T-helper 1 cell (primary cell): ENCODE measurements at regions not wholly inside any gene's neighbourhood (a gene's known extent, or its start where the extent isn't known, plus 50 kb on each side); places are given as distances from the start of the nearest gene placed in this dataset.
A peak's percentile ranks its signal among the peaks of the same experiment; 100 is the strongest.
"Not testable (repeated sequence)": the region's sequence is repeated elsewhere in the genome, so short reads cannot be mapped to it uniquely, and the experiment has no call there.

Experiments used
- DNase-seq, 5 donors: peaks; one replicate each; pipeline ENCODE4 v3.0.0-alpha.2; 2012 to 2020

- no peak for DNase-seq
Observed at GRCh38 chr7:55304018-55304762, 60.9 kb upstream of the LANCL2 start.

GRCh38 chr7:55305135-55305534 lies 60.0 kb upstream of the LANCL2 start:
- DNase-seq = no peak

DNA sequence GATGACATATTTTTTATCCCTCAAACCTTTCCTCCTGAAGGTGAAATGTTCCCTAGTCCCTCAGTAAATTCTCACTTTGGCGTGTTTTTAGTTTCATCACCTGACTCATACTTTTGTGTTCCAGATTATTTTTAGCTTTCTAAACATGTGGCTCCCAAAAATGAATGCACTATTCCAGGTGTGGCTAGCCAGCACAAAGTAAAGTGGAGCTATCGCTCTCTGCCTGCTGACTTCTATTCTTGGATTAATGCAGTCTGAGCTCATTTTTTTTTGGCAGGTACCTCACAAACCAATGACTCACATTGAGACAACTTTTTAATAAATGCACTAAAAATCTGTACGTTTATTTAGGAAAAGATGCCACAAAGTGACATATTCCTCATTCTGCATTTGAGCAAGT lies 58.8 kb upstream of the LANCL2 start:
- DNase-seq = no peak

DNA sequence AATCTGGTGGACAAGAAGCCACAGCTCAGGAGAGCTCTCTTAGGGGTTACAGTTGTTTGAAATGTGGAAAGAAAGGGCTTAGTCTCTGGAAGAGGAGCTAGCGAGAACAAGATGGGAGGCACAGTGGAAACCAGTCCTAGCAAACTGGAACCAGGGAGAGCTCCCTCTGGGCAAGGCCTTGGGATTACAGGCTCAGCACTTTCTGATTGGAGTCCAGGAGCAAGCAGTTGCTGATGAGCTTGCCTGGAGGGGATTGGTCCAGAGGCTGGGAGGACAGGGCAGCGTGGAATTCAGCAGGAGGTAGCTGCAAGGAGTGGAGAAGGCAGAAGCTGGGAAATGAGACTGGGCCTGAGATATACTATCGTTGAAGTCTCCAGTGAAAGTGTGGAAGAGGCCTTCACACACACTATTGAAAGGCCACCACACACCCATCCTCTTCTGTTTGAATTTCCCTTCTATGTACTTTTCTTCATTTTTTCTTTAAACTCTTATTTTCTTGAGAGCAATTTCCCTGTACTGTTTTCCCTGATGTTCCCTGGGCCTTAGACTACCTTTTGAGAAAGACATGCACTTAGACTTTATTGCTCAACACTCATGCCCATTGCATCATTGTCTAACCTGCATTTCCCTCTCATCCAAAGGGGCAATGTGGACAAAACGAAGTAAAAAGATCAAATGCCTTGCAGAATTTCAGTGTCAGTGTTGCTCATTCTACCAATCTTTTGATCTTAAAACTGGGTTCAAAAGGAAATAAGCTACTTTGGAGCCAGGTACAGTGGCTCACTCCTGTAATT lies 57.8 kb upstream of the LANCL2 start:
- no peak for DNase-seq

GRCh38 chr7:55308186-55308929 lies 56.8 kb upstream of the LANCL2 start:
- DNase-seq = no peak

DNA sequence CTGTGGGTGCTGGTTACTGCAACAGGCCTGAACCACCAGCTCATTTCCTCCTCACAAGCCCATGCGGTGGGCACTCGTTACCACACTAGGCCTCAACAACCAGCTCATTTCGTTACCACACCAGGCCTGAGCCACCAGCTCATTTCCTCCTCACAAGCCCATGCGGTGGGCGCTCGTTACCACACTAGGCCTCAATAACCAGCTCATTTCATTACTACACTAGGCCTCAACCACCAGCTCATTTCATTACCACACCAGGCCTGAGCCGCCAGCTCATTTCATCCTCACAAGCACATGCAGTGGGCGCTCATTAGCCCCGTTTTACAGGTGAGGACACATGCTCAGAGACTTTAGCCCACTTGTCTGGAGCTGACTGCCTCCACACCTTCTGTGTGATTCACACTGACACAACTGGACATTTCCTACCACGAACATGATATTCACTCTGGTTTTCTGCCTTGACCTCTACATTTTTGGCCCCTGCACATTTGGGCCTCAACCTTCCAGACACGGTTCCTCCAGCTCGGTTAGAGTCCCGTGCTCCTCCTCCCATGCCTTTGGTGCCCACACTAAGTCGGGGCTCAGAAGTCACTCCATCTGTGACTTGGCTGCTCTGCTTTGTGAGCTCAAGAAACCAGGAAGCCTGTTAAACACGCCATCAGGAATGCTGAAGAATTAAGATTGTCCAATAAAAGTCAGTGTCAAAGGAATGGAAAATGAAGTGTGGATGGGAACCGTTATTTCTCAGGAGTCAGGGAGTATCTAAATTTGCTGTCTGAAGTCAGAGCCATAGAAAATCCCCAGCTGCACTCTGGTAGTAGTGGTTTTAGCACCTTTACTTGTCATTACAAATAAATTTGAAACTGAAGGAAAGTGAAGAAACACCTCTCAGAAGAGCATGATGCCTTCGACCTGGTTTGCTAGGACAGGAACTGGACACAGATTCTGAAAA lies 55.8 kb upstream of the LANCL2 start:
- DNase-seq = peak in 4 of 5 donors; percentile 2 to 99 (median 18)

DNA sequence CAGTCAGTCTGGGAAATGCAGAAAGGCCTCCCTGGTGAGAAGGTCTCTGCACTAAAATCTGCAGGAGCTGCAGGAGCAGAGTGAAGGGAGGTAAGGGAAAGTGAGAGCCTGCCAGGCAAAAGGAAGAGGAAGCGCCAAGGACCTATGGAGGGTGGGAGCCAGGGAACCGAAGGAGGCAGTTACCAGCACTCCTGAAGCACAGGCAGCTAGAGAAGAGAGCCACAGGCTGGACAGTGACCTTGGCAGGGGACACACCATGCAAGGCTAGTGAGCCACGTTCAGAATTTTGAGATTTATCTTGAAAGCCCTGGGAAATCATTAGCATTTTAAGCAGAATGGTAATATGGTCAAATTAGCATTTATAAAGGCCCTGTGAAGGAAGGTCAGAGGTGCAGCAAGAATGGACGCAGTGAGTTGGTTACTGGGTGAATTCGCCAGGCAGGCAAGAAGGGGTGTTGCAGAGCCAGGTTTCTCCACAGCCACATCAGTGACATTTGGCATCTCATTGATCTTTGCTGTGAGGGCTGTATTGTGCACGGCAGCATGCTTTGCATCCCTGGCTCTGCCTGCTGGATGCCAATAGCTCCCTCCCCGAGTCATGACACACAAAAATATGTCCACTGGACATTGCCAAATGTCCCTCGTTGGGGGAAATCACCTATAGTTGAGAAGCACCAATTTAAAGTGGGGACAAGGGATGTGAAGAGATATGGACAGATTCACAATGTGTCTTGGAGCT lies 54.7 kb upstream of the LANCL2 start:
- no peak for DNase-seq

DNA sequence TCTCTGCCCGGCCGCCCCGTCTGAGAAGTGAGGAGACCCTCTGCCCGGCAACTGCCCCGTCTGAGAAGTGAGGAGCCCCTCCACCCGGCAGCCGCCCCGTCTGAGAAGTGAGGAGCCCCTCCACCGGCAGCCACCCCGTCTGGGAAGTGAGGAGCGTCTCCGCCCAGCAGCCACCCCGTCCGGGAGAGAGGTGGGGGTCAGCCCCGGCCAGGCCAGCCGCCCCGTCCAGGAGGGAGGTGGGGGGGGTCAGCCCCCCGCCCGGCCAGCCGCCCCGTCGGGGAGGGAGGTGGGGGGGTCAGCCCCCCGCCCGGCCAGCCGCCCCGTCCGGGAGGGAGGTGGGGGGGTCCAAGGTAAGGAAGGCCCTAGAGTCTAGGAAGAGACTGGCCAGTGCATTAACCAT lies 53.2 kb upstream of the LANCL2 start:
- DNase-seq = not testable (repeated sequence)

DNA sequence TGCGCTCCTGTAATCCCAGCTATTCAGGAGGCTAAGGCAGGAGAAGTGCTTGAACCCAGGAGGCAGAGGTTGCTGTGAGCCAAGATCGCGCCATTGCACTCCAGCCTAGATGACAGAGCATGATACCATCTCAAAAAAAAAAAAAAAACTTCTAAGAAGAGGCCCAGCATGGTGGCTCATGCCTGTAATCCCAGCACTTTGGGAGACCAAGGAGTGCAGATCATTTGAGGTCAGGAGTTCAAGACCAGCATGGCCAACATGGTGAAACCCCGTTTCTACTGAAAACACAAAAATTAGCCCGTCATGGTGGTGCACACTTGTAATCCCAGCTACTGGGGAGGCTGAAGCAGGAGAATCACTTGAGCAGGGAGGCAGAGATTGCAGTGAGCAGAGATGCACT lies 51.5 kb upstream of the LANCL2 start:
- not testable (repeated sequence) for DNase-seq

- no peak for DNase-seq
Observed at GRCh38 chr7:55314967-55315366, 50.2 kb upstream of the LANCL2 start.
